SH-SY5Y (cell line): ENCODE measurements at regions not wholly inside any gene's neighbourhood (a gene's known extent, or its start where the extent isn't known, plus 50 kb on each side); places are given as distances from the start of the nearest gene placed in this dataset.

Source experiments
- GATA2 ChIP-seq: IDR thresholded peaks from 2 replicates; pipeline ENCODE4 v1.6.1; 2011; ENCODE audit warnings: mild to moderate bottlenecking, low read depth, low read length
- GATA3 ChIP-seq: IDR thresholded peaks from 2 replicates; pipeline ENCODE4 v1.6.1; 2011; ENCODE audit warnings: low read depth, mild to moderate bottlenecking, low read length, moderate library complexity

GRCh38 chr14:65252482-65253255 lies 150.4 kb upstream of the MAX start:
- TF ChIP-seq GATA3 = no peak
- no peak for TF ChIP-seq GATA2
